ENCODE measurements at regions not wholly inside any gene's neighbourhood (a gene's known extent, or its start where the extent isn't known, plus 50 kb on each side); places are given as distances from the start of the nearest gene placed in this dataset.

GRCh38 chr22:49676783-49677494 is 150.7 kb downstream of the BRD1 start:
- TF ChIP-seq CTCF (IDR thresholded peaks at IDR 0.05) = no peak
- no peak for TF ChIP-seq EP300 (IDR thresholded peaks at IDR 0.05)
- TF ChIP-seq POLR2A (IDR thresholded peaks at IDR 0.05) = no peak
